IPS DF 4.7 (cell line): ENCODE measurements at regions not wholly inside any gene's neighbourhood (a gene's known extent, or its start where the extent isn't known, plus 50 kb on each side); places are given as distances from the start of the nearest gene placed in this dataset.

Source experiments
- DNase-seq: peaks from one replicate; pipeline ENCODE4 v3.0.0-alpha.2; 2013; ENCODE audit warnings: low spot score; ENCODE audit errors: extremely low read depth

GRCh38 chr6:12580290-12580689 lies 136.3 kb upstream of the PHACTR1 start:
- no peak for DNase-seq

GRCh38 chr6:12582421-12583110 lies 134.0 kb upstream of the PHACTR1 start:
- no peak for DNase-seq

- DNase-seq: no peak
These were observed 131.7 kb upstream of the PHACTR1 start for GRCh38 chr6:12584631-12585405.

- DNase-seq: no peak
These were observed 131.0 kb upstream of the PHACTR1 start for GRCh38 chr6:12585497-12585958.

- no peak for DNase-seq
These were observed 129.7 kb upstream of the PHACTR1 start for GRCh38 chr6:12586721-12587480.

GRCh38 chr6:12590901-12591300 lies 125.7 kb upstream of the PHACTR1 start:
- no peak for DNase-seq

- no peak for DNase-seq
These were observed 123.9 kb upstream of the PHACTR1 start for GRCh38 chr6:12592634-12593033.

- DNase-seq: no peak
These were observed 122.6 kb upstream of the PHACTR1 start for GRCh38 chr6:12593771-12594529.

- no peak for DNase-seq
These were observed 122.1 kb upstream of the PHACTR1 start for GRCh38 chr6:12594530-12594893.

GRCh38 chr6:12595161-12595811 lies 121.3 kb upstream of the PHACTR1 start:
- no peak for DNase-seq

GRCh38 chr6:12596731-12597130 lies 119.8 kb upstream of the PHACTR1 start:
- no peak for DNase-seq

GRCh38 chr6:12598919-12599318 lies 117.6 kb upstream of the PHACTR1 start:
- DNase-seq: no peak

GRCh38 chr6:12601881-12602280 lies 114.7 kb upstream of the PHACTR1 start:
- DNase-seq: no peak

GRCh38 chr6:12602342-12602741 lies 114.2 kb upstream of the PHACTR1 start:
- no peak for DNase-seq

- DNase-seq: no peak
These were observed 113.5 kb upstream of the PHACTR1 start for GRCh38 chr6:12602951-12603672.

- DNase-seq: no peak
These were observed 112.9 kb upstream of the PHACTR1 start for GRCh38 chr6:12603673-12604049.

GRCh38 chr6:12605888-12606345 lies 110.7 kb upstream of the PHACTR1 start:
- DNase-seq: no peak

- DNase-seq: no peak
These were observed 110.0 kb upstream of the PHACTR1 start for GRCh38 chr6:12606616-12607015.

- no peak for DNase-seq
These were observed 108.3 kb upstream of the PHACTR1 start for GRCh38 chr6:12608016-12608860.
